AG09309 (cell line): ENCODE measurements at regions not wholly inside any gene's neighbourhood (a gene's known extent, or its start where the extent isn't known, plus 50 kb on each side); places are given as distances from the start of the nearest gene placed in this dataset.

Source experiments
- DNase-seq: peaks from one replicate; pipeline ENCODE4 v3.0.0-alpha.2; 2010; ENCODE audit warnings: low read depth
- H3K4me3 ChIP-seq: 2 replicates; pipeline ENCODE4 v1.5.1; 2011; ENCODE audit warnings: mild to moderate bottlenecking, low read depth, low read length, moderate library complexity; ENCODE audit not compliant: control insufficient read depth
- TF ChIP-seq, protein P1 (sequence below): IDR thresholded peaks from 2 replicates; pipeline ENCODE4 v1.5.1; 2011; ENCODE audit warnings: mild to moderate bottlenecking, low read depth, low read length, inconsistent platforms; ENCODE audit not compliant: insufficient read depth, control insufficient read depth; ENCODE audit errors: missing control alignments

GRCh38 chr12:65593239-65593701, 231.0 kb upstream of the HMGA2 start:
- H3K4me3 ChIP-seq = no peak overlapping the region
- peak; percentile 90 for DNase-seq
- TF ChIP-seq, protein P1, sequence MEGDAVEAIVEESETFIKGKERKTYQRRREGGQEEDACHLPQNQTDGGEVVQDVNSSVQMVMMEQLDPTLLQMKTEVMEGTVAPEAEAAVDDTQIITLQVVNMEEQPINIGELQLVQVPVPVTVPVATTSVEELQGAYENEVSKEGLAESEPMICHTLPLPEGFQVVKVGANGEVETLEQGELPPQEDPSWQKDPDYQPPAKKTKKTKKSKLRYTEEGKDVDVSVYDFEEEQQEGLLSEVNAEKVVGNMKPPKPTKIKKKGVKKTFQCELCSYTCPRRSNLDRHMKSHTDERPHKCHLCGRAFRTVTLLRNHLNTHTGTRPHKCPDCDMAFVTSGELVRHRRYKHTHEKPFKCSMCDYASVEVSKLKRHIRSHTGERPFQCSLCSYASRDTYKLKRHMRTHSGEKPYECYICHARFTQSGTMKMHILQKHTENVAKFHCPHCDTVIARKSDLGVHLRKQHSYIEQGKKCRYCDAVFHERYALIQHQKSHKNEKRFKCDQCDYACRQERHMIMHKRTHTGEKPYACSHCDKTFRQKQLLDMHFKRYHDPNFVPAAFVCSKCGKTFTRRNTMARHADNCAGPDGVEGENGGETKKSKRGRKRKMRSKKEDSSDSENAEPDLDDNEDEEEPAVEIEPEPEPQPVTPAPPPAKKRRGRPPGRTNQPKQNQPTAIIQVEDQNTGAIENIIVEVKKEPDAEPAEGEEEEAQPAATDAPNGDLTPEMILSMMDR = no peak

GRCh38 chr12:65594409-65594808, 229.9 kb upstream of the HMGA2 start:
- TF ChIP-seq, protein P1 = no peak
- H3K4me3 ChIP-seq = no peak overlapping the region

DNA sequence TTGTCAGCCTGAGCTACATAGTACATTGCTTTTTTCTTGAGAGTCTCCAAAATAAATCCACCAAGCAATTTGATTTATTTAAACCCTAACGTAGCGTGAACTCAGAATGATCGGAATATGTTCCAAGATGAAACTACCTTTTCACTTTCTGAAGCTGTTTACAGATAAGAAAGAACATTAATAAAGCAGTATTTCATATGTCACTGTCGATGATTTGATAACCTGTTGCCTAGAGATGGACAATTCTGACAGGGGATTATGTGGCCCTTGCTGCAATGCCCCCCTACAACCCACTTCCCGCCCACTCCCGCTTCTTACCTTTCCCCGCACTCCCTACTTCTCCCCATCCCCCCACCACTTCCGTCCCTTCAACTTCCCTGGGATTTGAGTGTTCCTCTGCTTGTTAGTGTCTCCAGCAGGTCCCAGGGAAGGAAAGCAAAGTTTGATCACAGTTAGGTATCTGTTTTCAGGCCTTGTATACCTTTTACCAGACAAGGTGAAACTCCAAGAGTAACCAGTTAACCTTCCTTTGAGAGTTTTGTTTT, 229.2 kb upstream of the HMGA2 start:
- TF ChIP-seq, protein P1 = no peak
- no peak for DNase-seq
- no peak overlapping the region for H3K4me3 ChIP-seq

More at GRCh38 chr12:65594409-65594808, 229.9 kb upstream of the HMGA2 start:
- DNase-seq = no peak

DNA sequence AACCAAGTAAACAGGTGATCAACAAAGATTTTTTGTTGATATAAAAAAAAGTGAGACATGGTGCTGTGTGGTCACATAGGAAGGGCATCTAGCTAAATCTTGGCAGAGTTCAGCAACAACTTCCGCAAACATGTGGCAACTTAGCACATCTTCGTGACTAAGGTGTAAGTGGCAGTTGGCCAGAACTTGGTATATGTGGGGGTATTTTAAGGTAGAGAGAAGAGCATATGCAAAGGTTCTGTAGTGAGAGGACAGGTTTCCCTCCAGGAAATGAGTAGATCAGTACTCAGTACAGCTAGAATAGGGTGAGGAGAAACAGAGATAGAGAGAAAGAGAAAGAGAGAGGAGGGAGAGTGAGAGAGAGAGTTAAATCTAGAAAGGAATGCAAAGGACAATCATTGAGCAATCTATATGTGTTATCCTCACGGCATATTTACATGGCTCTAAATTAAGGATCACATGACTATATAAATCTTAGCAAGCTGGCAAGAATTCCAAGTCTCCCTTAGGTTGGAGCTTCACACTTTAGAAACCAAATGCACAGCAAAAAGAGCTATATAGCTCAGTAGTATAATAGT, 227.7 kb upstream of the HMGA2 start:
- TF ChIP-seq, protein P1 = no peak
- H3K4me3 ChIP-seq = no peak overlapping the region
- no peak for DNase-seq

DNA sequence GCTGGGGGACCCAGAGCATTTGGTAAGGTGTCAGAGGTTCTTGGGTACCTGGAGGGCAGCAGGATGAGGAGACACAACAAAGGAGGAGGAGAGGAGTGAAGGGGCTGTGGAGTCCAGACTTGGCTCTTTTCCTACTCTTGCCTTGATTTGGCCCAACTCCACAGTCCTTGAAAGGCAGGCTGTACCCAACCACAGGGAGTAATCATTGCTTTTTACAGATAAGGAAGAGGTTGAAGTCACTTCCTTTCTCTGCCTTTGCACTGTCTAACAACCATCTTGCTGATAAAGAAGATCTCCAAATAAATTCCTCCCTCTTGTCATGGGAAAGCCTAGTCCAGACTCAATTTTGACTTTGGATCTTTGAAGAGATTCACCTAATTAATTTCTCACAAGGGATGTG, 226.8 kb upstream of the HMGA2 start:
- no peak overlapping the region for H3K4me3 ChIP-seq
- no peak for DNase-seq
- TF ChIP-seq, protein P1 = no peak

DNA sequence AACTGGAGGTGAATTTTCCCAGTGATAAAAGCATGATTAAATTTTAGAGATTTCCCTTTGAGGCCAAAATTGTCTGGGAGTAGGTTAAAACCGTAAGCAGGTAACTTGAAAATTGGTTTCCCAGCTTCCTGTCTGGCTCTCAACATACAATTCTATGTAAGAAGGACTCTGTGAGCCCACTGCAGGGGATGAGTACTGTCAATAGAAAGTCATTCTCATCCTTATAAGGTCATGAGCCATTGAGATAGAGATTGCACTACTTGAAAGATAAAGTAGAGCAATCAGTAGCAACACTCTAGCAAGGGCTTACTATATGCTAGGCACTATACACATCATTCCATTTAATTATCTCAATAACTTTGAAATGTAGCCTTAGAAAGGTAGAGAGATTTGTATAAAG, 225.6 kb upstream of the HMGA2 start:
- TF ChIP-seq, protein P1 = no peak
- no peak for DNase-seq
- no peak overlapping the region for H3K4me3 ChIP-seq
